GM19328 (cell line): ENCODE measurements at regions not wholly inside any gene's neighbourhood (a gene's known extent, or its start where the extent isn't known, plus 50 kb on each side); places are given as distances from the start of the nearest gene placed in this dataset.

Experiments used
- ATAC-seq: cut with Tn5 transposase; IDR thresholded peaks from one replicate; pipeline ENCODE4 v1.9.1; 2021; ENCODE audit warnings: mild to moderate bottlenecking, moderate library complexity; ENCODE audit not compliant: unreplicated experiment

GRCh38 chr12:13316587-13317246 is 120.2 kb downstream of the EMP1 start:
- no peak for ATAC-seq

GRCh38 chr12:13313886-13314285 is 117.4 kb downstream of the EMP1 start:
- ATAC-seq, result no peak

- no peak for ATAC-seq
Measured at GRCh38 chr12:13311551-13311950, 115.0 kb downstream of the EMP1 start.

GRCh38 chr12:13307143-13307816 is 110.8 kb downstream of the EMP1 start:
- no peak for ATAC-seq

- ATAC-seq, result no peak
Measured at GRCh38 chr12:13304924-13305323, 108.4 kb downstream of the EMP1 start.

- no peak for ATAC-seq
Measured at GRCh38 chr12:13299457-13299856, 102.9 kb downstream of the EMP1 start.

- ATAC-seq, result no peak
Measured at GRCh38 chr12:13293096-13293495, 96.6 kb downstream of the EMP1 start.

GRCh38 chr12:13289653-13290289 is 93.2 kb downstream of the EMP1 start:
- ATAC-seq, result no peak

- no peak for ATAC-seq
Measured at GRCh38 chr12:13288937-13289652, 92.6 kb downstream of the EMP1 start.

GRCh38 chr12:13288501-13288900 is 92.0 kb downstream of the EMP1 start:
- ATAC-seq, result no peak

GRCh38 chr12:13283867-13284266 is 87.3 kb downstream of the EMP1 start:
- no peak for ATAC-seq

- no peak for ATAC-seq
Measured at GRCh38 chr12:13282861-13283260, 86.3 kb downstream of the EMP1 start.

GRCh38 chr12:13278249-13278787 is 81.8 kb downstream of the EMP1 start:
- ATAC-seq, result peak; percentile 55

GRCh38 chr12:13277293-13277692 is 80.8 kb downstream of the EMP1 start:
- no peak for ATAC-seq

- ATAC-seq, result no peak
Measured at GRCh38 chr12:13275241-13276085, 78.9 kb downstream of the EMP1 start.

- no peak for ATAC-seq
Measured at GRCh38 chr12:13273850-13274249, 77.3 kb downstream of the EMP1 start.

- ATAC-seq, result no peak
Measured at GRCh38 chr12:13273097-13273496, 76.6 kb downstream of the EMP1 start.

GRCh38 chr12:13270817-13271216 is 74.3 kb downstream of the EMP1 start:
- no peak for ATAC-seq
